Prostate gland (tissue), 2 donors: ENCODE measurements at regions not wholly inside any gene's neighbourhood (a gene's known extent, or its start where the extent isn't known, plus 50 kb on each side); places are given as distances from the start of the nearest gene placed in this dataset.

Experiments used
- POLR2A ChIP-seq: fragments of 450-650 bp; IDR thresholded peaks from one replicate; pipeline ENCODE4 v1.6.1; 2016; ENCODE audit warnings: antibody characterized with exemption, mild to moderate bottlenecking
- POLR2AphosphoS5 ChIP-seq: sonication (generic); formaldehyde crosslinking; IDR thresholded peaks from one replicate; pipeline ENCODE4 v1.6.1; 2017; ENCODE audit warnings: antibody characterized with exemption
- TF ChIP-seq, protein P1 (sequence below), 4 experiments: fragments of 200-600 bp in 2 of 4; fragments of 450-650 bp in 2 of 4; sonication (generic) in 2 of 4; IDR thresholded peaks; 1 replicate in 3 of 4; 2 replicates in 1 of 4; pipeline ENCODE4 v1.5.1; 2016 to 2019; ENCODE audit warnings: antibody characterized with exemption in 4 of 4, mild to moderate bottlenecking in 2 of 4, moderate library complexity in 2 of 4

DNA sequence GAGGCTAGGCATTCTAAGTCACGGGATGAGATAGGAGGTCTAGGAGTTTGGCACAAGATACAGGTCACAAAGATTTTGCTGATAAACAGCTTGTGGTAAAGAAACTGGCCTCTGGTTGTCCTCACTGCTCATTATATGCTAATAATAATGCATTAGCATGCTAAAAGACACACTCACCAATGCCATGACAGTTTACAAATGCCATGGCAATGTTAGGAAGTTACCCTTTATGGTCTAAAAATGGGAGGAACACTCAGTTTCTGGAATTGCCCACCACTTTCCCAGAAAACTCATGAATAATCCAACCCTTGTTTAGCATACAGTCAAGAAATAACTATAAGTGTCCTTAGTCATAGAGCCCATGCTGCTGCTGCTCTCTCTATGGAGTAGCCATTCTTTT is 286.9 kb downstream of the ZNF674 start:
- TF ChIP-seq, protein P1, sequence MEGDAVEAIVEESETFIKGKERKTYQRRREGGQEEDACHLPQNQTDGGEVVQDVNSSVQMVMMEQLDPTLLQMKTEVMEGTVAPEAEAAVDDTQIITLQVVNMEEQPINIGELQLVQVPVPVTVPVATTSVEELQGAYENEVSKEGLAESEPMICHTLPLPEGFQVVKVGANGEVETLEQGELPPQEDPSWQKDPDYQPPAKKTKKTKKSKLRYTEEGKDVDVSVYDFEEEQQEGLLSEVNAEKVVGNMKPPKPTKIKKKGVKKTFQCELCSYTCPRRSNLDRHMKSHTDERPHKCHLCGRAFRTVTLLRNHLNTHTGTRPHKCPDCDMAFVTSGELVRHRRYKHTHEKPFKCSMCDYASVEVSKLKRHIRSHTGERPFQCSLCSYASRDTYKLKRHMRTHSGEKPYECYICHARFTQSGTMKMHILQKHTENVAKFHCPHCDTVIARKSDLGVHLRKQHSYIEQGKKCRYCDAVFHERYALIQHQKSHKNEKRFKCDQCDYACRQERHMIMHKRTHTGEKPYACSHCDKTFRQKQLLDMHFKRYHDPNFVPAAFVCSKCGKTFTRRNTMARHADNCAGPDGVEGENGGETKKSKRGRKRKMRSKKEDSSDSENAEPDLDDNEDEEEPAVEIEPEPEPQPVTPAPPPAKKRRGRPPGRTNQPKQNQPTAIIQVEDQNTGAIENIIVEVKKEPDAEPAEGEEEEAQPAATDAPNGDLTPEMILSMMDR (IDR thresholded peaks at IDR 0.05) = no peak
- no peak for TF ChIP-seq POLR2A
- no peak for TF ChIP-seq POLR2AphosphoS5
